Suprapubic skin (tissue), 4 donors: ENCODE measurements at regions not wholly inside any gene's neighbourhood (a gene's known extent, or its start where the extent isn't known, plus 50 kb on each side); places are given as distances from the start of the nearest gene placed in this dataset.

Experiments
- DNase-seq, 2 donors: peaks; one replicate each; pipeline ENCODE4 v3.0.0-alpha.2; 2019; ENCODE audit warnings: low spot score in 2 of 2
- H3K27ac ChIP-seq: fragments of 200-600 bp; sonication (generic); one replicate; pipeline ENCODE4 v1.5.1; 2019
- H3K27me3 ChIP-seq: fragments of 200-600 bp; sonication (generic); one replicate; pipeline ENCODE4 v1.5.1; 2019
- H3K36me3 ChIP-seq: fragments of 200-600 bp; sonication (generic); one replicate; pipeline ENCODE4 v1.5.1; 2019
- H3K4me1 ChIP-seq: fragments of 200-600 bp; sonication (generic); one replicate; pipeline ENCODE4 v1.5.1; 2019
- H3K4me3 ChIP-seq: fragments of 200-600 bp; sonication (generic); one replicate; pipeline ENCODE4 v1.5.1; 2019; ENCODE audit warnings: mild to moderate bottlenecking
- H3K9me3 ChIP-seq: fragments of 200-600 bp; sonication (generic); one replicate; pipeline ENCODE4 v1.5.1; 2019
- EP300 ChIP-seq: sonication (generic); formaldehyde crosslinking; IDR thresholded peaks from one replicate; pipeline ENCODE4 v1.6.1; 2017; ENCODE audit warnings: antibody characterized with exemption
- POLR2A ChIP-seq, 2 donors: fragments of 450-650 bp; IDR thresholded peaks; one replicate each; pipeline ENCODE4 v1.6.1; 2017; ENCODE audit warnings: antibody characterized with exemption in 2 of 2, mild to moderate bottlenecking in 2 of 2, moderate library complexity in 2 of 2
- POLR2AphosphoS5 ChIP-seq, 3 donors: sonication (generic); formaldehyde crosslinking; IDR thresholded peaks; one replicate each; pipeline ENCODE4 v1.6.1; 2017; ENCODE audit warnings: antibody characterized with exemption in 3 of 3
- WGBS: methylation state at CpG from one replicate; pipeline ENCODE4 v1.1.5; 2018; 5-methylcytosine and 5-hydroxymethylcytosine counted together
- TF ChIP-seq, protein P1 (sequence below), 2 donors: fragments of 200-600 bp in 1 of 2; fragments of 450-650 bp in 1 of 2; sonication (generic) in 1 of 2; IDR thresholded peaks; one replicate each; pipeline ENCODE4 v1.5.1; 2016 to 2019; ENCODE audit warnings: antibody characterized with exemption in 2 of 2, mild to moderate bottlenecking in 1 of 2, moderate library complexity in 1 of 2

DNA sequence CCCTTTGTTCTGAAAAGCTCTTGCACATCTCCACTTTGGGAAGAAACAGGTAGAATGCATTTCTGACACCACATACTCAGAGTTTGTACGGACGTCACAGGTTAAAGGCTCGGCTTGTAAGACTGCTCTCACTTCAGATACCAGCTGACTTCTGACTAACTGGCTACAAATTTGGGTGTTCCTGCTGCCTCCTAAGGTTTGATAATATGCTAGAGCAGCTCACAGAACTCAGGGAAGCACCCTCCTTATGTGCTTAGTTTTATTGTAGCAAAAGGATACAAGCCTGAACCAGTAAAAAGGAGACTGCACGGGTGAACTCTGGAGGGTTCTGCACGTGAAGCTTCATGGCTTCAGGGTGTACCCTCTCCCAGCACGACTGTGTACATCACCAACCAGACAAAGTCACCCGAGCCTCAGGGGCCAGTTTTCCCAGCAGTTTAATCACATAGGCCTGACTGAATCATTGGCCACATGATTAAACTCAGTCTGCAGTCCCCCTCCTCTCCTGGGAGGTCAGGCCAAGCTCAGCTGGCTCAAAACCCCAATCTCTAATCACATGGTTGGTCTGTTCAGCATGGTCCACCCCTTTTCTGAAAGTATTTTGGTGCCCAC is 749.5 kb upstream of the RAB6C start:
- H3K4me1 ChIP-seq, result no peaks in the 10 kb centered on the region
- no peak overlapping the region for H3K27ac ChIP-seq
- H3K4me3 ChIP-seq, result no peak overlapping the region
- H3K27me3 ChIP-seq, result no peaks in the 10 kb centered on the region
- no peaks in the 10 kb centered on the region for H3K36me3 ChIP-seq
- WGBS, result 70% methylated on average over 7 of the region's 7 CpGs
- no peaks in the 10 kb centered on the region for H3K9me3 ChIP-seq
- DNase-seq, result no peak
- TF ChIP-seq EP300 (no peak), POLR2A (IDR thresholded peaks at IDR 0.05) (no peak), POLR2AphosphoS5 (IDR thresholded peaks at IDR 0.05) (no peak)
- TF ChIP-seq, protein P1, sequence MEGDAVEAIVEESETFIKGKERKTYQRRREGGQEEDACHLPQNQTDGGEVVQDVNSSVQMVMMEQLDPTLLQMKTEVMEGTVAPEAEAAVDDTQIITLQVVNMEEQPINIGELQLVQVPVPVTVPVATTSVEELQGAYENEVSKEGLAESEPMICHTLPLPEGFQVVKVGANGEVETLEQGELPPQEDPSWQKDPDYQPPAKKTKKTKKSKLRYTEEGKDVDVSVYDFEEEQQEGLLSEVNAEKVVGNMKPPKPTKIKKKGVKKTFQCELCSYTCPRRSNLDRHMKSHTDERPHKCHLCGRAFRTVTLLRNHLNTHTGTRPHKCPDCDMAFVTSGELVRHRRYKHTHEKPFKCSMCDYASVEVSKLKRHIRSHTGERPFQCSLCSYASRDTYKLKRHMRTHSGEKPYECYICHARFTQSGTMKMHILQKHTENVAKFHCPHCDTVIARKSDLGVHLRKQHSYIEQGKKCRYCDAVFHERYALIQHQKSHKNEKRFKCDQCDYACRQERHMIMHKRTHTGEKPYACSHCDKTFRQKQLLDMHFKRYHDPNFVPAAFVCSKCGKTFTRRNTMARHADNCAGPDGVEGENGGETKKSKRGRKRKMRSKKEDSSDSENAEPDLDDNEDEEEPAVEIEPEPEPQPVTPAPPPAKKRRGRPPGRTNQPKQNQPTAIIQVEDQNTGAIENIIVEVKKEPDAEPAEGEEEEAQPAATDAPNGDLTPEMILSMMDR (IDR thresholded peaks at IDR 0.05), result no peak

DNA sequence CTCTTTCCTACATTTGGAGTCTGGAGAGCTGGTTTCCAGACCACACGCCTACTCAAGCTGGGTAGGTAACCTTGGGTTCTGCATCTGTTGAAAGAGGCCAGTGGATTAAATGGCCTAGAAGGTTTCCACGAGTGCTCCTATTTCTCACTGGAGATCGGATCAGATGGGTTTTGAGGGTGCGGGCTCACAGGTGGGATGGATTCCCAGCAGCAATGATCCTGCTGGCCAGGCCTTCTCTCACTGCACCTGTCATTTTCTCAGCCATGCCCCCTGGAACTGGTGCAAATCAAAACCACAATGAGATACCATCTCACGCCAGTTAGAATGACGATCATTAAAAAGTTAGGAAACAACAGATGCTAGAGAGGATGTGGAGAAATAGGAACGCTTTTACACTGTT is 747.5 kb upstream of the RAB6C start:
- Histone ChIP-seq H3K27ac (no peak overlapping the region), H3K27me3 (no peaks in the 10 kb centered on the region), H3K4me3 (no peak overlapping the region), H3K36me3 (no peaks in the 10 kb centered on the region), H3K4me1 (no peaks in the 10 kb centered on the region), H3K9me3 (no peaks in the 10 kb centered on the region)
- no peak for DNase-seq
- TF ChIP-seq POLR2A (IDR thresholded peaks at IDR 0.05), result no peak
- TF ChIP-seq EP300, result no peak
- TF ChIP-seq POLR2AphosphoS5 (IDR thresholded peaks at IDR 0.05), result no peak
- TF ChIP-seq, protein P1 (IDR thresholded peaks at IDR 0.05), result no peak
- 89% methylated on average over 7 of the region's 7 CpGs for WGBS

DNA sequence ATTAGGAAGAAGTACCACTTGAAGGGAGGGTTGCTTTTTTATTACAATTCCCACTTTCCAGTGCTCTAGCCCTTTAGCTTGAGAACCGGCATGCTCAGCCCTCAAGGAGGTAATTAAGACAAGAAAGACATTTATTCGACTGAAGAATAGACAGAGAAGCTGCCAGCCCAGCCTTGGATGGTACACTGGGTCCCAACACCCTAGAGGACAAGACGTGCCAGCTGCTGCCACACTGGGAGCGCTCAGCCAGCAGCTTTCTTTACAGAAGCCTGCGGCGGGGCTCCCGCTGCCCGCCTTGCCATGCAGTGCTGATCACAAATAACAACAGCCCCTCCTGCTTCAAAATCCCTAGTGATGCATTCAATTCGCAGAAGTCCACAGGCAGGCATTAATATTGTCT is 746.3 kb upstream of the RAB6C start:
- 71% methylated on average over 9 of the region's 9 CpGs for WGBS
- Histone ChIP-seq H3K36me3 (no peaks in the 10 kb centered on the region), H3K27ac (no peak overlapping the region), H3K4me3 (no peak overlapping the region), H3K27me3 (no peaks in the 10 kb centered on the region), H3K4me1 (no peaks in the 10 kb centered on the region), H3K9me3 (no peaks in the 10 kb centered on the region)
- DNase-seq, result no peak
- TF ChIP-seq POLR2AphosphoS5 (IDR thresholded peaks at IDR 0.05) (no peak), POLR2A (IDR thresholded peaks at IDR 0.05) (no peak), EP300 (no peak)
- TF ChIP-seq, protein P1 (IDR thresholded peaks at IDR 0.05), result no peak

DNA sequence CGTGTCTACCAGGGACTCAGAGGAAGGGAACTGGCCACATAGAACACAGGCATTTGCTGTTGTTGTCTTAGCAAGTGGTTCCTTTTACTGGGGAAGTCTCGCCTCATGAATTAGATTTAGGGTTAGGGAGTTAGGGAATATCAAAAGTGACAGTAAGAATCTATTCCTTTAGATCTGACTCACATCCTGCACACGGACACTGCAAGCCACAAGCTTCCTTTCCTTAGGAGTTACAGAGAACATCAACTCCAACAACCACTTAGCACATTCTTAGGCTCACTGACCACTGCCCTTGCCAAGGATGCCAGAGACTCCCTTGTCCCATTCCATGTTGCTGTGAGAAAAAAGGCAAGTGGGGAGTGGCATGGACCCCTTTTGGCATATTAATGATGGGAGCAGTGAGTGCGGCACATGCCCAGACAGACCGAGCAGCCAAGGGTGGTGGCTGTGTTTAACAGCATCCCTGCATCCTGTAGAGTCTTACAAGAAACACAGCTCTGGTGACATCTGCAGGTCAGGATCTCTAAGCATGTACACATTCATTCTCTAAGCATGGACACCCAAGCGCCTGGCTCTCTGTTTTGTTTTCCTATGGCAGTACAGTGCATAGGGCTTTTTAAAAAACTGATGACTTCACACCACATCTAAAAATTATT is 745.6 kb upstream of the RAB6C start:
- Histone ChIP-seq H3K4me3 (no peak overlapping the region), H3K36me3 (no peaks in the 10 kb centered on the region), H3K4me1 (no peaks in the 10 kb centered on the region), H3K27me3 (no peaks in the 10 kb centered on the region), H3K27ac (no peak overlapping the region), H3K9me3 (no peaks in the 10 kb centered on the region)
- WGBS, result 42% methylated on average over 6 of the region's 6 CpGs
- DNase-seq, result no peak
- TF ChIP-seq, protein P1 (IDR thresholded peaks at IDR 0.05), result peak in 1 of 2 donors; percentile 18
- no peak for TF ChIP-seq POLR2A (IDR thresholded peaks at IDR 0.05)

DNA sequence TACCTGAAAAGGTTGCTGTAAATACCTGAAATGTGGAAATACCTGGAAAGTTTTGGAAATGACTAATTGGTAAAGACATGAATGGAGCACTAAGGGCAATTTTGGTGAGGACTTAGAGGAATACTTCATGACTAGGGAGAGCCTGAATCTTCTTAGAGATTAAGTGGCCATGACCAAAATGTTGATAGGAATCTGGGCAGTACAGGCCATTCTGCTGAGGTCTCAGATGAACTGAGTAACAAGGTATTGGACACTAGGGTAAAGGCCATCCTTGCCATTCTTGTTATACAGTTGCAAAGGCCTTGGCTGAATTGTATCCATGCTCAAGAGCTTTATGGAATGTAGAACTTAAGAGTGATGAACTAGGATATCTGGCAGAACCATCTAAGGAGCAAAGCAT is 742.9 kb upstream of the RAB6C start:
- H3K36me3 ChIP-seq, result no peaks in the 10 kb centered on the region
- DNase-seq, result no peak

More for the DNA sequence above, 742.9 kb upstream of the RAB6C start:
- Histone ChIP-seq H3K4me3 (no peak overlapping the region), H3K27ac (no peak overlapping the region), H3K4me1 (no peaks in the 10 kb centered on the region), H3K27me3 (no peaks in the 10 kb centered on the region), H3K9me3 (no peaks in the 10 kb centered on the region)
- TF ChIP-seq, protein P1 (IDR thresholded peaks at IDR 0.05), result no peak
- TF ChIP-seq EP300, result no peak
- TF ChIP-seq POLR2AphosphoS5 (IDR thresholded peaks at IDR 0.05), result no peak
- no peak for TF ChIP-seq POLR2A (IDR thresholded peaks at IDR 0.05)
